Smooth muscle cell (in vitro differentiated cells): ENCODE measurements at regions not wholly inside any gene's neighbourhood (a gene's known extent, or its start where the extent isn't known, plus 50 kb on each side); places are given as distances from the start of the nearest gene placed in this dataset.

Experiments
- DNase-seq: peaks from one replicate; lab custom pipeline; 2025; ENCODE audit not compliant: unreplicated experiment; lab: John Stamatoyannopoulos, UW
- H2AFZ ChIP-seq: fragments of 200-600 bp; sonication (generic); 2 replicates; pipeline ENCODE4 v1.6.0; 2016; ENCODE audit warnings: antibody characterized with exemption, low read depth, mild to moderate bottlenecking
- H3F3A ChIP-seq: fragments of 200-600 bp; sonication (generic); 2 replicates; pipeline ENCODE4 v1.6.0; 2017; ENCODE audit warnings: antibody characterized with exemption, low read depth
- H3K27ac ChIP-seq: fragments of 200-600 bp; sonication (generic); 2 replicates; pipeline ENCODE4 v1.5.1; 2016; ENCODE audit warnings: low read depth, mild to moderate bottlenecking
- H3K27me3 ChIP-seq: fragments of 200-600 bp; sonication (generic); 2 replicates; pipeline ENCODE4 v1.6.1; 2016; ENCODE audit warnings: low read depth, mild to moderate bottlenecking
- H3K36me3 ChIP-seq: fragments of 200-600 bp; sonication (generic); 2 replicates; pipeline ENCODE4 v1.5.1; 2016; ENCODE audit warnings: low read depth
- H3K4me1 ChIP-seq: fragments of 200-600 bp; sonication (generic); 2 replicates; pipeline ENCODE4 v1.5.1; 2016; ENCODE audit warnings: low read depth
- H3K4me2 ChIP-seq: fragments of 200-600 bp; sonication (generic); 2 replicates; pipeline ENCODE4 v1.6.0; 2016; ENCODE audit warnings: mild to moderate bottlenecking
- H3K4me3 ChIP-seq: fragments of 200-600 bp; sonication (generic); 2 replicates; pipeline ENCODE4 v1.5.1; 2016; ENCODE audit warnings: mild to moderate bottlenecking
- H3K79me2 ChIP-seq: fragments of 200-600 bp; sonication (generic); 2 replicates; pipeline ENCODE4 v1.6.0; 2016; ENCODE audit warnings: low read depth, mild to moderate bottlenecking
- H3K9ac ChIP-seq: fragments of 200-600 bp; sonication (generic); 2 replicates; pipeline ENCODE4 v1.6.0; 2016; ENCODE audit warnings: low read depth
- H3K9me3 ChIP-seq: fragments of 200-600 bp; sonication (generic); replicated peaks from 2 replicates; pipeline ENCODE4 v1.5.1; 2016; ENCODE audit warnings: low read depth
- H4K20me1 ChIP-seq: fragments of 200-600 bp; sonication (generic); 2 replicates; pipeline ENCODE4 v1.6.0; 2016; ENCODE audit warnings: low read depth
- CTCF ChIP-seq: fragments of 200-600 bp; sonication (generic); IDR thresholded peaks from 2 replicates; pipeline ENCODE4 v1.5.1; 2017; ENCODE audit warnings: borderline replicate concordance, mild to moderate bottlenecking, antibody characterized with exemption; ENCODE audit not compliant: insufficient read depth, poor library complexity, severe bottlenecking
- WGBS: methylation state at CpG from one replicate; pipeline ENCODE4 v1.1.7; 2016; ENCODE audit warnings: low lambda C conversion rate; 5-methylcytosine and 5-hydroxymethylcytosine counted together

GRCh38 chr3:81888914-81889557 is 127.6 kb upstream of the GBE1 start:
- Histone ChIP-seq H3F3A (no peaks in the 10 kb centered on the region), H3K9me3 (no peaks in the 10 kb centered on the region), H3K9ac (no peak overlapping the region), H3K4me3 (no peak overlapping the region), H3K79me2 (no peaks in the 10 kb centered on the region), H2AFZ (no peak overlapping the region), H3K27me3 (no peaks in the 10 kb centered on the region), H3K36me3 (no peaks in the 10 kb centered on the region), H3K4me1 (peaks cover 5% of the 10 kb centered on the region), H4K20me1 (no peaks in the 10 kb centered on the region), H3K27ac (no peak overlapping the region), H3K4me2 (no peak overlapping the region)
- DNase-seq = no peak
- TF ChIP-seq CTCF = no peak
- 86% methylated on average over 6 of the region's 6 CpGs for WGBS

- no peak overlapping the region for H3K27ac ChIP-seq
- no peak for DNase-seq
- no peaks in the 10 kb centered on the region for H3K9me3 ChIP-seq
- H3K79me2 ChIP-seq = no peaks in the 10 kb centered on the region
- H3K4me1 ChIP-seq = peaks cover 5% of the 10 kb centered on the region
- no peaks in the 10 kb centered on the region for H3K36me3 ChIP-seq
- H3F3A ChIP-seq = no peaks in the 10 kb centered on the region
- no peak overlapping the region for H3K4me3 ChIP-seq
- no peak for TF ChIP-seq CTCF
- H3K9ac ChIP-seq = no peak overlapping the region
- no peaks in the 10 kb centered on the region for H4K20me1 ChIP-seq
- H3K4me2 ChIP-seq = no peak overlapping the region
- H2AFZ ChIP-seq = no peak overlapping the region
- no peaks in the 10 kb centered on the region for H3K27me3 ChIP-seq
Observed at GRCh38 chr3:81887448-81887847, 126.0 kb upstream of the GBE1 start.

- no peaks in the 10 kb centered on the region for H3F3A ChIP-seq
- no peak overlapping the region for H3K9ac ChIP-seq
- H3K36me3 ChIP-seq = no peaks in the 10 kb centered on the region
- H3K27me3 ChIP-seq = no peaks in the 10 kb centered on the region
- no peak overlapping the region for H3K27ac ChIP-seq
- H3K4me1 ChIP-seq = no peaks in the 10 kb centered on the region
- no peaks in the 10 kb centered on the region for H4K20me1 ChIP-seq
- WGBS = 87% methylated on average over 2 of the region's 2 CpGs
- no peak overlapping the region for H2AFZ ChIP-seq
- no peak overlapping the region for H3K4me2 ChIP-seq
- DNase-seq = no peak
- H3K4me3 ChIP-seq = no peak overlapping the region
- no peak for TF ChIP-seq CTCF
- no peaks in the 10 kb centered on the region for H3K9me3 ChIP-seq
- H3K79me2 ChIP-seq = no peaks in the 10 kb centered on the region
Observed at GRCh38 chr3:81886081-81886480, 124.6 kb upstream of the GBE1 start.

GRCh38 chr3:81884791-81885190 is 123.3 kb upstream of the GBE1 start:
- WGBS = 92% methylated on average over 3 of the region's 3 CpGs
- Histone ChIP-seq H2AFZ (no peak overlapping the region), H3K79me2 (no peaks in the 10 kb centered on the region)

More at GRCh38 chr3:81884791-81885190, 123.3 kb upstream of the GBE1 start:
- H3K36me3 ChIP-seq = no peaks in the 10 kb centered on the region
- no peak overlapping the region for H3K9ac ChIP-seq
- no peak overlapping the region for H3K4me2 ChIP-seq
- no peaks in the 10 kb centered on the region for H4K20me1 ChIP-seq
- H3K4me3 ChIP-seq = no peak overlapping the region
- H3K4me1 ChIP-seq = no peaks in the 10 kb centered on the region
- H3F3A ChIP-seq = no peaks in the 10 kb centered on the region
- no peak for DNase-seq
- TF ChIP-seq CTCF = no peak
- no peaks in the 10 kb centered on the region for H3K27me3 ChIP-seq
- no peaks in the 10 kb centered on the region for H3K9me3 ChIP-seq
- H3K27ac ChIP-seq = no peak overlapping the region
